ENCODE measurements at regions not wholly inside any gene's neighbourhood (a gene's known extent, or its start where the extent isn't known, plus 50 kb on each side); places are given as distances from the start of the nearest gene placed in this dataset.

DNA sequence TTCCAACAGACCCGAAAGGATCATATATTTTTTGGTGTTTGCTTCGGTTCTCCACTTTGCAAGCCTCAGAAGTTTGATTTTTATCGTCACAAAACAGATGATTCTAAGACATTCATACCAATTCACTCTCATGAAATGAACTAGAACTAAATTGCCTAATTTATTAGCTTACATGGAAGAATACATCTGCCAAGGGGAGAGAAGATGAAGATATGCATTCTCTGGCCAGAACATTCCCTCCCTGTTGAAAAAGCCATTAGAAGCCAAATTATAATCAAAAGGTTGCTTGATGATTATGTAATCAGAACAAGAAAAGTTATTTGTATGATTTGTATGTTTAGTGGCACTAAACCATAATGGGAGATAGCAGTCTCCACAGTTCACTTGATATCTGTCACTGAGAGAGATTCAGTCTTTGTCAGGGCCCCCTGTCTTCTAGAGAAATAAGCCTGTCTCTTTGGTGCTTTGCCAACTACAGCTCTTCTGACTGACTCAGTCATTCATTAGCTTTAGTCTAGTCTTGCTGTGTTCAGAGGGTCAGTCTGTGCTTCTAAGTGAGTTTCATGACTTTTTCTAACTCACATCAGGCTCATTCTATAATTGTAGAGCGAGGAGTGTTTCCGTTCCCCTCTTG, 95.3 kb upstream of the GNAI1 start (continued):
- no peak for TF ChIP-seq GRHL2 (CRISPR knock-in tag; IDR thresholded peaks at IDR 0.05; ENCODE audit: insufficient replicate concordance, severe bottlenecking)
- TF ChIP-seq ZNF121 (CRISPR knock-in tag; IDR thresholded peaks at IDR 0.05): no peak
- TF ChIP-seq ZNF263 (CRISPR knock-in tag; IDR thresholded peaks at IDR 0.05; ENCODE audit: low read depth): no peak
- TF ChIP-seq, protein P1, sequence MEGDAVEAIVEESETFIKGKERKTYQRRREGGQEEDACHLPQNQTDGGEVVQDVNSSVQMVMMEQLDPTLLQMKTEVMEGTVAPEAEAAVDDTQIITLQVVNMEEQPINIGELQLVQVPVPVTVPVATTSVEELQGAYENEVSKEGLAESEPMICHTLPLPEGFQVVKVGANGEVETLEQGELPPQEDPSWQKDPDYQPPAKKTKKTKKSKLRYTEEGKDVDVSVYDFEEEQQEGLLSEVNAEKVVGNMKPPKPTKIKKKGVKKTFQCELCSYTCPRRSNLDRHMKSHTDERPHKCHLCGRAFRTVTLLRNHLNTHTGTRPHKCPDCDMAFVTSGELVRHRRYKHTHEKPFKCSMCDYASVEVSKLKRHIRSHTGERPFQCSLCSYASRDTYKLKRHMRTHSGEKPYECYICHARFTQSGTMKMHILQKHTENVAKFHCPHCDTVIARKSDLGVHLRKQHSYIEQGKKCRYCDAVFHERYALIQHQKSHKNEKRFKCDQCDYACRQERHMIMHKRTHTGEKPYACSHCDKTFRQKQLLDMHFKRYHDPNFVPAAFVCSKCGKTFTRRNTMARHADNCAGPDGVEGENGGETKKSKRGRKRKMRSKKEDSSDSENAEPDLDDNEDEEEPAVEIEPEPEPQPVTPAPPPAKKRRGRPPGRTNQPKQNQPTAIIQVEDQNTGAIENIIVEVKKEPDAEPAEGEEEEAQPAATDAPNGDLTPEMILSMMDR (IDR thresholded peaks at IDR 0.05): no peak
- TF ChIP-seq, protein P2, sequence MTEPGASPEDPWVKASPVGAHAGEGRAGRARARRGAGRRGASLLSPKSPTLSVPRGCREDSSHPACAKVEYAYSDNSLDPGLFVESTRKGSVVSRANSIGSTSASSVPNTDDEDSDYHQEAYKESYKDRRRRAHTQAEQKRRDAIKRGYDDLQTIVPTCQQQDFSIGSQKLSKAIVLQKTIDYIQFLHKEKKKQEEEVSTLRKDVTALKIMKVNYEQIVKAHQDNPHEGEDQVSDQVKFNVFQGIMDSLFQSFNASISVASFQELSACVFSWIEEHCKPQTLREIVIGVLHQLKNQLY (CRISPR knock-in tag; IDR thresholded peaks at IDR 0.05): no peak
- TF ChIP-seq KAT7 (CRISPR knock-in tag; IDR thresholded peaks at IDR 0.05; ENCODE audit: borderline replicate concordance): no peak
- TF ChIP-seq, protein P3, sequence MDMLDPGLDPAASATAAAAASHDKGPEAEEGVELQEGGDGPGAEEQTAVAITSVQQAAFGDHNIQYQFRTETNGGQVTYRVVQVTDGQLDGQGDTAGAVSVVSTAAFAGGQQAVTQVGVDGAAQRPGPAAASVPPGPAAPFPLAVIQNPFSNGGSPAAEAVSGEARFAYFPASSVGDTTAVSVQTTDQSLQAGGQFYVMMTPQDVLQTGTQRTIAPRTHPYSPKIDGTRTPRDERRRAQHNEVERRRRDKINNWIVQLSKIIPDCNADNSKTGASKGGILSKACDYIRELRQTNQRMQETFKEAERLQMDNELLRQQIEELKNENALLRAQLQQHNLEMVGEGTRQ (CRISPR knock-in tag; IDR thresholded peaks at IDR 0.05): no peak
- TF ChIP-seq, protein P4, sequence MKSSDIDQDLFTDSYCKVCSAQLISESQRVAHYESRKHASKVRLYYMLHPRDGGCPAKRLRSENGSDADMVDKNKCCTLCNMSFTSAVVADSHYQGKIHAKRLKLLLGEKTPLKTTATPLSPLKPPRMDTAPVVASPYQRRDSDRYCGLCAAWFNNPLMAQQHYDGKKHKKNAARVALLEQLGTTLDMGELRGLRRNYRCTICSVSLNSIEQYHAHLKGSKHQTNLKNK (CRISPR knock-in tag; IDR thresholded peaks at IDR 0.05): no peak
- TF ChIP-seq, protein P5, sequence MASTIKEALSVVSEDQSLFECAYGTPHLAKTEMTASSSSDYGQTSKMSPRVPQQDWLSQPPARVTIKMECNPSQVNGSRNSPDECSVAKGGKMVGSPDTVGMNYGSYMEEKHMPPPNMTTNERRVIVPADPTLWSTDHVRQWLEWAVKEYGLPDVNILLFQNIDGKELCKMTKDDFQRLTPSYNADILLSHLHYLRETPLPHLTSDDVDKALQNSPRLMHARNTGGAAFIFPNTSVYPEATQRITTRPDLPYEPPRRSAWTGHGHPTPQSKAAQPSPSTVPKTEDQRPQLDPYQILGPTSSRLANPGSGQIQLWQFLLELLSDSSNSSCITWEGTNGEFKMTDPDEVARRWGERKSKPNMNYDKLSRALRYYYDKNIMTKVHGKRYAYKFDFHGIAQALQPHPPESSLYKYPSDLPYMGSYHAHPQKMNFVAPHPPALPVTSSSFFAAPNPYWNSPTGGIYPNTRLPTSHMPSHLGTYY (CRISPR knock-in tag; IDR thresholded peaks at IDR 0.05): no peak
- TF ChIP-seq, protein P6, sequence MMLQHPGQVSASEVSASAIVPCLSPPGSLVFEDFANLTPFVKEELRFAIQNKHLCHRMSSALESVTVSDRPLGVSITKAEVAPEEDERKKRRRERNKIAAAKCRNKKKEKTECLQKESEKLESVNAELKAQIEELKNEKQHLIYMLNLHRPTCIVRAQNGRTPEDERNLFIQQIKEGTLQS (CRISPR knock-in tag; conservative IDR thresholded peaks at IDR 0.05): no peak

DNA sequence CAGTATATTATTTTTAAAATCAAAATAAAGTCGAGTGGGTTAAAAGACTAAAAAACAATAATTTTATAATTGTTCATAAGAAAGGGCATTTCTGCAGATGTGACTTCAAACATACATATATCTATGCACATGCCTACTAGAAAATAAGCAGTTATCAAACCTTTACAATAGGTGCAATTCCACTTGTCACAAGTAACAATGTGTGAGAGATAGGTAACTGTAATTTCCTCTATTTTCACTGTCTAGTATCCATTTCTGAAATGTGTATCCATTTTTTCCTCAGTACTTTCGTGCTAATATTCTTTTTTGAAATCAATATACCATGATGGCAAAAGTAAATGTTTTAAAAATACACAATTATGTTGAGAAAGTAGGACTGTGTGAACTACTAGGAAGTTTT, 96.9 kb upstream of the GNAI1 start:
- no peak overlapping the region for H3K27ac Mint-ChIP-seq

More for the DNA sequence above, 96.9 kb upstream of the GNAI1 start:
- Mint-ChIP-seq H3K4me1 (peaks cover 13% of the 10 kb centered on the region), H3K4me3 (no peak overlapping the region), H3K36me3 (no peaks in the 10 kb centered on the region), H3K9me3 (no peaks in the 10 kb centered on the region), H3K27me3 (ENCODE audit: low read depth) (no peaks in the 10 kb centered on the region)
- DNase-seq (ENCODE audit: low spot score) (no peak), ATAC-seq (no peak)
- ChIA-PET POLR2A (no interaction called here), CTCF (no interaction called here)
- TF ChIP-seq ZNF317 (CRISPR knock-in tag; IDR thresholded peaks at IDR 0.05; ENCODE audit: borderline replicate concordance, low read depth) (no peak), ZNF219 (CRISPR knock-in tag; IDR thresholded peaks at IDR 0.05; ENCODE audit: borderline replicate concordance) (no peak), RORB (CRISPR knock-in tag; IDR thresholded peaks at IDR 0.05) (no peak), TCF7 (CRISPR knock-in tag; IDR thresholded peaks at IDR 0.05; ENCODE audit: low read depth) (no peak), ZNF671 (CRISPR knock-in tag; IDR thresholded peaks at IDR 0.05) (no peak), OVOL2 (CRISPR knock-in tag; IDR thresholded peaks at IDR 0.05; ENCODE audit: borderline replicate concordance) (no peak), RELA (CRISPR knock-in tag; IDR thresholded peaks at IDR 0.05; ENCODE audit: borderline replicate concordance) (no peak), CREM (CRISPR knock-in tag; IDR thresholded peaks at IDR 0.05) (no peak), ZNF232 (CRISPR knock-in tag; IDR thresholded peaks at IDR 0.05) (no peak)
- TF ChIP-seq, protein P7, sequence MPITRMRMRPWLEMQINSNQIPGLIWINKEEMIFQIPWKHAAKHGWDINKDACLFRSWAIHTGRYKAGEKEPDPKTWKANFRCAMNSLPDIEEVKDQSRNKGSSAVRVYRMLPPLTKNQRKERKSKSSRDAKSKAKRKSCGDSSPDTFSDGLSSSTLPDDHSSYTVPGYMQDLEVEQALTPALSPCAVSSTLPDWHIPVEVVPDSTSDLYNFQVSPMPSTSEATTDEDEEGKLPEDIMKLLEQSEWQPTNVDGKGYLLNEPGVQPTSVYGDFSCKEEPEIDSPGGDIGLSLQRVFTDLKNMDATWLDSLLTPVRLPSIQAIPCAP (CRISPR knock-in tag; IDR thresholded peaks at IDR 0.05): no peak
- TF ChIP-seq, protein P8, sequence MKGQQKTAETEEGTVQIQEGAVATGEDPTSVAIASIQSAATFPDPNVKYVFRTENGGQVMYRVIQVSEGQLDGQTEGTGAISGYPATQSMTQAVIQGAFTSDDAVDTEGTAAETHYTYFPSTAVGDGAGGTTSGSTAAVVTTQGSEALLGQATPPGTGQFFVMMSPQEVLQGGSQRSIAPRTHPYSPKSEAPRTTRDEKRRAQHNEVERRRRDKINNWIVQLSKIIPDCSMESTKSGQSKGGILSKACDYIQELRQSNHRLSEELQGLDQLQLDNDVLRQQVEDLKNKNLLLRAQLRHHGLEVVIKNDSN (CRISPR knock-in tag; IDR thresholded peaks at IDR 0.05): no peak
- TF ChIP-seq, protein P3 (CRISPR knock-in tag; IDR thresholded peaks at IDR 0.05): no peak
